ENCODE measurements at regions not wholly inside any gene's neighbourhood (a gene's known extent, or its start where the extent isn't known, plus 50 kb on each side); places are given as distances from the start of the nearest gene placed in this dataset.

GRCh38 chr1:170290276-170290675 lies 144.5 kb downstream of the NTMT2 start:
- Histone ChIP-seq H3K27me3 (no peaks in the 10 kb centered on the region), H3K27ac (no peak overlapping the region), H3K4me1 (no peaks in the 10 kb centered on the region), H3K9me3 (no peaks in the 10 kb centered on the region), H3K4me3 (no peak overlapping the region), H3K36me3 (no peaks in the 10 kb centered on the region)
- no peak for ATAC-seq
- no peak for DNase-seq
- no peak for TF ChIP-seq POLR2A (IDR thresholded peaks at IDR 0.05)
- TF ChIP-seq, protein P1, sequence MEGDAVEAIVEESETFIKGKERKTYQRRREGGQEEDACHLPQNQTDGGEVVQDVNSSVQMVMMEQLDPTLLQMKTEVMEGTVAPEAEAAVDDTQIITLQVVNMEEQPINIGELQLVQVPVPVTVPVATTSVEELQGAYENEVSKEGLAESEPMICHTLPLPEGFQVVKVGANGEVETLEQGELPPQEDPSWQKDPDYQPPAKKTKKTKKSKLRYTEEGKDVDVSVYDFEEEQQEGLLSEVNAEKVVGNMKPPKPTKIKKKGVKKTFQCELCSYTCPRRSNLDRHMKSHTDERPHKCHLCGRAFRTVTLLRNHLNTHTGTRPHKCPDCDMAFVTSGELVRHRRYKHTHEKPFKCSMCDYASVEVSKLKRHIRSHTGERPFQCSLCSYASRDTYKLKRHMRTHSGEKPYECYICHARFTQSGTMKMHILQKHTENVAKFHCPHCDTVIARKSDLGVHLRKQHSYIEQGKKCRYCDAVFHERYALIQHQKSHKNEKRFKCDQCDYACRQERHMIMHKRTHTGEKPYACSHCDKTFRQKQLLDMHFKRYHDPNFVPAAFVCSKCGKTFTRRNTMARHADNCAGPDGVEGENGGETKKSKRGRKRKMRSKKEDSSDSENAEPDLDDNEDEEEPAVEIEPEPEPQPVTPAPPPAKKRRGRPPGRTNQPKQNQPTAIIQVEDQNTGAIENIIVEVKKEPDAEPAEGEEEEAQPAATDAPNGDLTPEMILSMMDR (IDR thresholded peaks at IDR 0.05): no peak
- intact Hi-C loops (cut with DNase I): no loop called here
- 82 to 91% (median 88%) methylated on average over 1 of the region's 1 CpG for WGBS, 4 donors

DNA sequence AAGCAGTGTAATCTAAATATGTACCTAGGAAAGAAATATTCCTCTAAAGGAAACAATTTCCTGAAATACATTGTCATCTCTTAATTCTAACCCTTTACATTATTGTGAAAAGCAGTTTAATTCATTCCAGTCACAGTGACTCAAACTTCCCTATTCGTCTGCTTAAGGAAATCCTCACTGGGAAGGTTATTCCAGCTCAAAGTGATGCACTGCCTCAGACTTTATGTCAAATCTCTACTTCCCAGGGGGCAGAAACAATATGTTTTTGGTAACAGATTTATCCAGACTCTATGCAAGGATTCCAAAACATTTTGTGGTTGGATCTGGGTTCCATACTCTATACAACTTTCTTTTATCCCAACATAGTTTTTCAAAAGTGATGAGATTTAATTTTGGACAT lies 145.2 kb downstream of the NTMT2 start:
- DNase-seq: no peak
- no peak for ATAC-seq
- no peaks in the 10 kb centered on the region for H3K4me1 ChIP-seq
- no peaks in the 10 kb centered on the region for H3K27me3 ChIP-seq
- no peak for TF ChIP-seq POLR2A (IDR thresholded peaks at IDR 0.05)
- TF ChIP-seq, protein P1 (IDR thresholded peaks at IDR 0.05): no peak
- no peaks in the 10 kb centered on the region for H3K36me3 ChIP-seq
- intact Hi-C loops (cut with DNase I): no loop called here
- 67 to 82% (median 73%) methylated on average over 1 of the region's 1 CpG for WGBS, 4 donors
- no peaks in the 10 kb centered on the region for H3K9me3 ChIP-seq
- no peak overlapping the region for H3K27ac ChIP-seq
- no peak overlapping the region for H3K4me3 ChIP-seq

DNA sequence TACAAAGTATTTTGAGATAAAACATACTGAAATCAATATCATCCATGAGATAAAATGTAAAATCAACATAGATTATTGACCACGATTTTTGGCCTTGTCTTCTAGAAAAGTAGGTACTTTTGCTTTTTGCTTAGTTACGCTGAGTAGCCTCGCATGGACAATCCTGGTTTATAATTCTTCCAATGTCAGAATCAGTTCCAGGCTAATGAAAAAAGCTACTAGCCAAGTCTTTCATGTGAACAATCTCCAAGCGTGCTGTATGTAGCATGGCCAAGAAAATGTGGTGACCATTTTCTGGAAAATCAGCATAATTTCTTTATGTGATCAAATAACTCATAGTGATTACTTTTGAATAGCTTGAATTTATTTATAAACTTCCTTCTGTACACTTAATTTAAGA lies 145.8 kb downstream of the NTMT2 start:
- TF ChIP-seq POLR2A (IDR thresholded peaks at IDR 0.05): no peak
- TF ChIP-seq, protein P1 (IDR thresholded peaks at IDR 0.05): no peak
- 83 to 95% (median 89%) methylated on average over 4 of the region's 4 CpGs for WGBS, 4 donors
- no peak for DNase-seq
- intact Hi-C loops (cut with DNase I): no loop called here
- no peaks in the 10 kb centered on the region for H3K36me3 ChIP-seq
- peaks cover 0 to 4% (median 0%) of the 10 kb centered on the region in 12 donors for H3K9me3 ChIP-seq
- H3K27ac ChIP-seq: no peak overlapping the region
- H3K4me1 ChIP-seq: no peaks in the 10 kb centered on the region
- H3K4me3 ChIP-seq: no peak overlapping the region
- H3K27me3 ChIP-seq: no peaks in the 10 kb centered on the region
- ATAC-seq: no peak

GRCh38 chr1:170296211-170296610 lies 150.5 kb downstream of the NTMT2 start:
- Histone ChIP-seq H3K36me3 (no peaks in the 10 kb centered on the region), H3K4me3 (no peak overlapping the region), H3K27ac (no peak overlapping the region), H3K27me3 (no peaks in the 10 kb centered on the region), H3K4me1 (no peaks in the 10 kb centered on the region), H3K9me3 (peaks cover 0 to 14% (median 1%) of the 10 kb centered on the region in 12 donors)
- WGBS, 4 donors: 48 to 63% (median 58%) methylated on average over 3 of the region's 3 CpGs
- DNase-seq: no peak
- ATAC-seq: no peak
- TF ChIP-seq POLR2A (IDR thresholded peaks at IDR 0.05): no peak
- TF ChIP-seq, protein P1 (IDR thresholded peaks at IDR 0.05): no peak
- intact Hi-C loops (cut with DNase I): no loop called here

Measured in heart left ventricle (tissue), 16 donors.